ENCODE measurements at regions not wholly inside any gene's neighbourhood (a gene's known extent, or its start where the extent isn't known, plus 50 kb on each side); places are given as distances from the start of the nearest gene placed in this dataset.

- TF ChIP-seq CTCF (IDR thresholded peaks at IDR 0.05; ENCODE audit: insufficient read depth, low read depth, low read length) (no peak), EZH2 (IDR thresholded peaks at IDR 0.05; ENCODE audit: insufficient read depth, low read length) (no peak)
Measured at GRCh38 chr14:97840159-97840558, 1043.0 kb downstream of the VRK1 start.

All from astrocyte (in vitro differentiated cells and primary cell).